Mesothelial cell of epicardium (in vitro differentiated cells): ENCODE measurements at regions not wholly inside any gene's neighbourhood (a gene's known extent, or its start where the extent isn't known, plus 50 kb on each side); places are given as distances from the start of the nearest gene placed in this dataset.

Experiments used
- DNase-seq, 2 experiments: peaks; one replicate each; pipeline ENCODE4 v3.0.0; 2021; ENCODE audit warnings: low spot score in 2 of 2; ENCODE audit not compliant: unreplicated experiment in 2 of 2
- H3K27ac Mint-ChIP-seq: 2 replicates; pipeline ENCODE4 v1.8.0; 2021; ENCODE audit warnings: mixed read lengths
- H3K27me3 Mint-ChIP-seq: 2 replicates; pipeline ENCODE4 v1.8.0; 2021; ENCODE audit warnings: low read depth, mixed read lengths
- H3K36me3 Mint-ChIP-seq: 2 replicates; pipeline ENCODE4 v1.8.0; 2021; ENCODE audit warnings: mixed read lengths
- H3K4me1 Mint-ChIP-seq: 2 replicates; pipeline ENCODE4 v1.8.0; 2021; ENCODE audit warnings: mixed read lengths
- H3K4me3 Mint-ChIP-seq: 2 replicates; pipeline ENCODE4 v1.8.0; 2021; ENCODE audit warnings: mild to moderate bottlenecking, moderate library complexity, mixed read lengths
- H3K9me3 Mint-ChIP-seq: 2 replicates; pipeline ENCODE4 v1.8.0; 2021; ENCODE audit warnings: mixed read lengths
- TF ChIP-seq, protein P1 (sequence below): fragments of 200-600 bp; sonication (generic); IDR thresholded peaks from one replicate; pipeline ENCODE4 v1.5.0; 2021; ENCODE audit warnings: antibody characterized with exemption; ENCODE audit not compliant: unreplicated experiment

DNA sequence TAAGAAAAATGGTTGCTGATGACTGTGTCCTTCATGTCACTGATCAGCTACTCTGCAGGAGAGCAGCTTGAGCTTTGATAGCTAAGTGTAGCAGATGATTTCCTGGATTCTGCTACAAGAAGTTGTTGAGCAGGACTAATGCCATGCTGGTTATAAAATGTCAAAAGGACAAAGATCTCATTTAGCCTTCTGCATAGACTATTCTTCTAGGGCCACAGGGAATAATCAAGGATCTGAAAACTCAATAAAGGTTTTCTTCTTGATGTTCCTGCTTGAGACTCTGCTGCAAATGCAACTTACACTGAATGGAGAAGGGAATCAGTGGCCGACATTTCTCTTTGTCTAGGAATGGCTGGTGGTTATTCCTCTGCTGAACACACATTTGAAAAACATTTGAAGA is 360.3 kb upstream of the PTCHD4 start:
- Mint-ChIP-seq H3K36me3 (no peaks in the 10 kb centered on the region), H3K9me3 (peaks cover 14% of the 10 kb centered on the region), H3K27me3 (peaks cover 3% of the 10 kb centered on the region), H3K27ac (no peak overlapping the region), H3K4me1 (peaks cover 3% of the 10 kb centered on the region), H3K4me3 (no peak overlapping the region)
- no peak for DNase-seq
- TF ChIP-seq, protein P1, sequence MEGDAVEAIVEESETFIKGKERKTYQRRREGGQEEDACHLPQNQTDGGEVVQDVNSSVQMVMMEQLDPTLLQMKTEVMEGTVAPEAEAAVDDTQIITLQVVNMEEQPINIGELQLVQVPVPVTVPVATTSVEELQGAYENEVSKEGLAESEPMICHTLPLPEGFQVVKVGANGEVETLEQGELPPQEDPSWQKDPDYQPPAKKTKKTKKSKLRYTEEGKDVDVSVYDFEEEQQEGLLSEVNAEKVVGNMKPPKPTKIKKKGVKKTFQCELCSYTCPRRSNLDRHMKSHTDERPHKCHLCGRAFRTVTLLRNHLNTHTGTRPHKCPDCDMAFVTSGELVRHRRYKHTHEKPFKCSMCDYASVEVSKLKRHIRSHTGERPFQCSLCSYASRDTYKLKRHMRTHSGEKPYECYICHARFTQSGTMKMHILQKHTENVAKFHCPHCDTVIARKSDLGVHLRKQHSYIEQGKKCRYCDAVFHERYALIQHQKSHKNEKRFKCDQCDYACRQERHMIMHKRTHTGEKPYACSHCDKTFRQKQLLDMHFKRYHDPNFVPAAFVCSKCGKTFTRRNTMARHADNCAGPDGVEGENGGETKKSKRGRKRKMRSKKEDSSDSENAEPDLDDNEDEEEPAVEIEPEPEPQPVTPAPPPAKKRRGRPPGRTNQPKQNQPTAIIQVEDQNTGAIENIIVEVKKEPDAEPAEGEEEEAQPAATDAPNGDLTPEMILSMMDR, result no peak

- Mint-ChIP-seq H3K36me3 (peaks cover 2% of the 10 kb centered on the region), H3K4me3 (no peak overlapping the region), H3K27ac (no peak overlapping the region), H3K27me3 (no peaks in the 10 kb centered on the region), H3K9me3 (peaks cover 36% of the 10 kb centered on the region), H3K4me1 (no peaks in the 10 kb centered on the region)
- TF ChIP-seq, protein P1, result no peak
- no peak for DNase-seq
Measured at GRCh38 chr6:48449002-48449401, 338.0 kb upstream of the PTCHD4 start.

- TF ChIP-seq, protein P1, result no peak
- Mint-ChIP-seq H3K36me3 (peaks cover 2% of the 10 kb centered on the region), H3K4me3 (no peak overlapping the region), H3K27ac (no peak overlapping the region), H3K4me1 (no peaks in the 10 kb centered on the region), H3K9me3 (peaks cover 29% of the 10 kb centered on the region), H3K27me3 (no peaks in the 10 kb centered on the region)
- DNase-seq, result no peak
Measured at GRCh38 chr6:48447251-48447650, 336.3 kb upstream of the PTCHD4 start.

GRCh38 chr6:48429610-48430009 is 318.6 kb upstream of the PTCHD4 start:
- Mint-ChIP-seq H3K4me3 (no peak overlapping the region), H3K27ac (no peak overlapping the region)

DNA sequence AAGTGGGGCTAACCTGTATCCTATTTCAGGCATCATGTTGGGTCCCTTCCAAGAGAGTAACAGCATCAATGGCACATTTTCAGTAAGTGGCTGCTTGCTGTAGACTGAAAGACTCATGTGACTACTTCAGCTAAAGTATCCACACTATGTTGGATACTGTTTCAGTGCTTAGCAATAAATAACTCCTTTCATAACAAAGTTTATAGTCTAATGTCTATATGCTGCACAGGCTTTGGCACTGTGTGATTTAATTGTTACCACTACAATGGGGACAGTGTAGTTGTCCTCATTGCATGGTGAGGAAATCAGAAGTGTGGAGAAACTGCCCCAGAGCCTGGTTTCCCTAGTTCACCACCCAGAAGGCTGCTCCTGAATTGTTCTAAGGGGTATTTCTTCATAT is 318.0 kb upstream of the PTCHD4 start:
- Mint-ChIP-seq H3K4me1 (peaks cover 9% of the 10 kb centered on the region), H3K4me3 (no peak overlapping the region), H3K27me3 (no peaks in the 10 kb centered on the region), H3K9me3 (no peaks in the 10 kb centered on the region), H3K36me3 (no peaks in the 10 kb centered on the region), H3K27ac (no peak overlapping the region)
- no peak for DNase-seq
- TF ChIP-seq, protein P1, result no peak

More at GRCh38 chr6:48429610-48430009, 318.6 kb upstream of the PTCHD4 start:
- DNase-seq, result no peak
- Mint-ChIP-seq H3K27me3 (no peaks in the 10 kb centered on the region), H3K9me3 (no peaks in the 10 kb centered on the region), H3K4me1 (peaks cover 9% of the 10 kb centered on the region), H3K36me3 (no peaks in the 10 kb centered on the region)
- TF ChIP-seq, protein P1, result no peak

DNA sequence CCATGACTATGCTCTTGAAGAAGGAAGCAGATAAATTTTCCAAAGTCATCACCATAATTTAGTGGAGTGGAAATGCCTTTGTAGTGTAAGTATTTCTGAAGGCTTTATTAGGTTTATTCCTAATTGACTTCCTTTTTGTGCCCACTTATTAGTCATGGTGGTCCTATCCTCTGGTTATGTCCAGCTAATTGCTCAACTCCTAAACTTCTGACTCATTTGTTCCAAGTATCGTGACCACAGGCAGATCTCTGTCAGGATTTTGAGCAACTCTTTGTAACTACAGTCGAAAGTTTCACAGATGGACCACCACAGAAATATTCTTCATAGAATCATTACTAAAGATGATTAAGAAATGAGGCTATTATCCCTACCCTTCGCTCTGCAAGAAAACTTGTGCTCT is 315.6 kb upstream of the PTCHD4 start:
- no peak for DNase-seq
- Mint-ChIP-seq H3K27me3 (no peaks in the 10 kb centered on the region), H3K4me1 (peaks cover 9% of the 10 kb centered on the region), H3K27ac (no peak overlapping the region), H3K36me3 (no peaks in the 10 kb centered on the region), H3K4me3 (no peak overlapping the region), H3K9me3 (peaks cover 8% of the 10 kb centered on the region)
- TF ChIP-seq, protein P1, result no peak
